ENCODE measurements at regions not wholly inside any gene's neighbourhood (a gene's known extent, or its start where the extent isn't known, plus 50 kb on each side); places are given as distances from the start of the nearest gene placed in this dataset.

DNA sequence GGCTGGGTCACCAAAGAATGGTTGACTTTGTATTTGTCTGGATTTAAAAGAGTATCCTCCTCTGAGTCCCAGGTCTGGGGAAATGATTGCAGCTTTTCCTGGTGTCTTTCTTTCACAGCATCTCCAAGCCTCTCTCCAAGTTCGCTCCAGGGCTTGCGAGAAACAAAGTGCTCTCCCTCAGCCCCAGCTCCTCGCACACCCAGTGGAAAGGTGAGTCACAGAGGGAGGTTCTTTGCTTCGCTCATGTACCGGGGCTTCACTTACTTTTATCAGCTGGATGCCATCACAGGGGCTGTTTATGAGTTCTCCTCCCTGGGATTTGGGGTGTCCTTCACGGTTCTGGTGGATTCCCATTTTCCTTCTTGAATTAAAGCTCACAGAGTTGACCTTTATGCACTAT, 252.2 kb upstream of the PLPP4 start:
- no peak for TF ChIP-seq EZH2phosphoT487 (IDR thresholded peaks at IDR 0.05; ENCODE audit: borderline replicate concordance, low read depth, low read length)
- TF ChIP-seq, protein P1, sequence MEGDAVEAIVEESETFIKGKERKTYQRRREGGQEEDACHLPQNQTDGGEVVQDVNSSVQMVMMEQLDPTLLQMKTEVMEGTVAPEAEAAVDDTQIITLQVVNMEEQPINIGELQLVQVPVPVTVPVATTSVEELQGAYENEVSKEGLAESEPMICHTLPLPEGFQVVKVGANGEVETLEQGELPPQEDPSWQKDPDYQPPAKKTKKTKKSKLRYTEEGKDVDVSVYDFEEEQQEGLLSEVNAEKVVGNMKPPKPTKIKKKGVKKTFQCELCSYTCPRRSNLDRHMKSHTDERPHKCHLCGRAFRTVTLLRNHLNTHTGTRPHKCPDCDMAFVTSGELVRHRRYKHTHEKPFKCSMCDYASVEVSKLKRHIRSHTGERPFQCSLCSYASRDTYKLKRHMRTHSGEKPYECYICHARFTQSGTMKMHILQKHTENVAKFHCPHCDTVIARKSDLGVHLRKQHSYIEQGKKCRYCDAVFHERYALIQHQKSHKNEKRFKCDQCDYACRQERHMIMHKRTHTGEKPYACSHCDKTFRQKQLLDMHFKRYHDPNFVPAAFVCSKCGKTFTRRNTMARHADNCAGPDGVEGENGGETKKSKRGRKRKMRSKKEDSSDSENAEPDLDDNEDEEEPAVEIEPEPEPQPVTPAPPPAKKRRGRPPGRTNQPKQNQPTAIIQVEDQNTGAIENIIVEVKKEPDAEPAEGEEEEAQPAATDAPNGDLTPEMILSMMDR (conservative IDR thresholded peaks at IDR 0.05; ENCODE audit: low read length): no peak
